OCI-LY7 (cell line): ENCODE measurements at regions not wholly inside any gene's neighbourhood (a gene's known extent, or its start where the extent isn't known, plus 50 kb on each side); places are given as distances from the start of the nearest gene placed in this dataset.

Experiments
- BruUV-seq: library from RNA; stranded (reverse); fragments of 400-500 nt; replicated peaks from 2 replicates; lab custom pipeline; 2021; lab: Mats Ljungman, UMichigan
- CTCF ChIA-PET: fragments of 300-600 bp; sonication (Branson Sonifier 250); formaldehyde crosslinking; loops from one replicate; lab custom pipeline; 2022; ENCODE audit warnings: antibody characterized with exemption; ENCODE audit not compliant: unreplicated experiment; lab: Charles Lee
- POLR2A ChIA-PET: fragments of 300-600 bp; sonication (Branson Sonifier 250); formaldehyde crosslinking; loops from one replicate; lab custom pipeline; 2022; ENCODE audit warnings: antibody characterized with exemption; lab: Charles Lee
- DNase-seq: peaks from one replicate; pipeline ENCODE4 v3.0.0-alpha.2; 2015; ENCODE audit warnings: low spot score
- H2AFZ ChIP-seq: fragments of 200-600 bp; sonication (generic), shearing (Covaris generic); 2 replicates; pipeline ENCODE4 v1.6.1; 2014; ENCODE audit warnings: mild to moderate bottlenecking, antibody characterized with exemption, low read length, moderate library complexity
- H3K27ac ChIP-seq: fragments of 200-600 bp; sonication (generic); 2 replicates; pipeline ENCODE4 v1.5.1; 2014; ENCODE audit warnings: mixed run types, low read depth, mild to moderate bottlenecking, moderate library complexity, low read length, inconsistent platforms; ENCODE audit not compliant: poor library complexity, severe bottlenecking
- H3K36me3 ChIP-seq: fragments of 200-600 bp; sonication (generic); 2 replicates; pipeline ENCODE4 v1.6.1; 2014; ENCODE audit warnings: mild to moderate bottlenecking, antibody characterized with exemption, low read length, moderate library complexity, mixed read lengths; ENCODE audit not compliant: insufficient read depth
- H3K4me1 ChIP-seq: fragments of 200-600 bp; sonication (generic); 2 replicates; pipeline ENCODE4 v1.5.1; 2014; ENCODE audit warnings: mild to moderate bottlenecking, low read length; ENCODE audit not compliant: insufficient read depth, poor library complexity, severe bottlenecking
- H3K4me2 ChIP-seq: fragments of 200-600 bp; sonication (generic); 2 replicates; pipeline ENCODE4 v1.6.1; 2014; ENCODE audit warnings: mild to moderate bottlenecking, low read length
- H3K4me3 ChIP-seq: fragments of 200-600 bp; sonication (generic); 2 replicates; pipeline ENCODE4 v1.5.1; 2014; ENCODE audit warnings: mild to moderate bottlenecking, low read depth, low read length; ENCODE audit not compliant: poor library complexity, severe bottlenecking
- H3K79me2 ChIP-seq: fragments of 200-600 bp; sonication (generic); 2 replicates; pipeline ENCODE4 v1.6.1; 2016; ENCODE audit warnings: low read depth, mild to moderate bottlenecking, low read length, moderate library complexity, mixed read lengths; ENCODE audit not compliant: insufficient read depth
- H3K9me2 ChIP-seq: fragments of 200-600 bp; sonication (generic); 2 replicates; pipeline ENCODE4 v1.6.1; 2016; ENCODE audit warnings: mild to moderate bottlenecking, low read length, mixed read lengths; ENCODE audit not compliant: insufficient read depth
- H3K9me3 ChIP-seq: fragments of 200-600 bp; sonication (generic); 2 replicates; pipeline ENCODE4 v1.6.1; 2014; ENCODE audit warnings: mild to moderate bottlenecking, mixed run types, low read length, mixed read lengths
- H4K20me1 ChIP-seq: fragments of 200-600 bp; sonication (generic); 2 replicates; pipeline ENCODE4 v1.6.1; 2014; ENCODE audit warnings: mild to moderate bottlenecking, antibody characterized with exemption, low read length, moderate library complexity, mixed read lengths; ENCODE audit not compliant: insufficient read depth
- EZH2phosphoT487 ChIP-seq: fragments of 200-600 bp; sonication (generic); IDR thresholded peaks from 2 replicates; pipeline ENCODE4 v1.6.1; 2018; ENCODE audit warnings: low read depth, borderline replicate concordance, mild to moderate bottlenecking, mixed run types, antibody characterized with exemption, low read length, moderate library complexity, mixed read lengths
- intact Hi-C: fragments of 100-400 bp; cut with micrococcal nuclease; formaldehyde crosslinking; loops from one replicate; pipeline ENCODE4 v1.10.0; 2022; ENCODE audit not compliant: unreplicated experiment
- TF ChIP-seq, protein P1 (sequence below): fragments of 200-600 bp; sonication (generic); conservative IDR thresholded peaks from 2 replicates; pipeline ENCODE4 v1.5.1; 2014; ENCODE audit warnings: mild to moderate bottlenecking, antibody characterized with exemption, low read length, moderate library complexity, mixed read lengths

DNA sequence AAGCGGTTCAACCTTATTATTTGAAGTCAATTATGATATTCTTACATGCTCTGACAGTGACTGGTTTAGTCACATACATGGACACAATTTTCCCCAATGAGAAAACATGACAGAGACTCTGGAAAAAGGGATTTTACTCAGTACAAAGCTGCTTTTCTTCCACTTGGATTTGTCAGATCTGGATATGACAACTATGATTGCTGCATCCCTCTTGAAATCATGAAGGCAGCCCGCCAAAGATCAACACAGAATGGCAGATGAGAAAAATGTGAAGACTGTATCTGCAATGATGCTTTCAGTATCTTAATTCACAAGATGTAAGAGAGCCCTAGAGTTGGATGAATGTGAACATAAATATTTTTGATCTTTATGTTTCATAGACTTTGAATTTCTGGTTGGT, 439.6 kb downstream of the CDH8 start:
- H3K36me3 ChIP-seq: no peaks in the 10 kb centered on the region
- intact Hi-C loops: no loop called here
- no peak for DNase-seq
- H3K4me2 ChIP-seq: no peak overlapping the region
- H3K4me3 ChIP-seq: no peak overlapping the region
- H3K9me2 ChIP-seq: no peaks in the 10 kb centered on the region
- ChIA-PET CTCF (no interaction called here), POLR2A (no interaction called here)
- H3K79me2 ChIP-seq: no peaks in the 10 kb centered on the region
- H3K27ac ChIP-seq: no peak overlapping the region
- no peak overlapping the region for H2AFZ ChIP-seq
- H4K20me1 ChIP-seq: no peaks in the 10 kb centered on the region
- no peak for TF ChIP-seq EZH2phosphoT487
- TF ChIP-seq, protein P1, sequence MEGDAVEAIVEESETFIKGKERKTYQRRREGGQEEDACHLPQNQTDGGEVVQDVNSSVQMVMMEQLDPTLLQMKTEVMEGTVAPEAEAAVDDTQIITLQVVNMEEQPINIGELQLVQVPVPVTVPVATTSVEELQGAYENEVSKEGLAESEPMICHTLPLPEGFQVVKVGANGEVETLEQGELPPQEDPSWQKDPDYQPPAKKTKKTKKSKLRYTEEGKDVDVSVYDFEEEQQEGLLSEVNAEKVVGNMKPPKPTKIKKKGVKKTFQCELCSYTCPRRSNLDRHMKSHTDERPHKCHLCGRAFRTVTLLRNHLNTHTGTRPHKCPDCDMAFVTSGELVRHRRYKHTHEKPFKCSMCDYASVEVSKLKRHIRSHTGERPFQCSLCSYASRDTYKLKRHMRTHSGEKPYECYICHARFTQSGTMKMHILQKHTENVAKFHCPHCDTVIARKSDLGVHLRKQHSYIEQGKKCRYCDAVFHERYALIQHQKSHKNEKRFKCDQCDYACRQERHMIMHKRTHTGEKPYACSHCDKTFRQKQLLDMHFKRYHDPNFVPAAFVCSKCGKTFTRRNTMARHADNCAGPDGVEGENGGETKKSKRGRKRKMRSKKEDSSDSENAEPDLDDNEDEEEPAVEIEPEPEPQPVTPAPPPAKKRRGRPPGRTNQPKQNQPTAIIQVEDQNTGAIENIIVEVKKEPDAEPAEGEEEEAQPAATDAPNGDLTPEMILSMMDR: no peak
- no peaks in the 10 kb centered on the region for H3K4me1 ChIP-seq
- BruUV-seq: no TSS peak
- no peaks in the 10 kb centered on the region for H3K9me3 ChIP-seq

DNA sequence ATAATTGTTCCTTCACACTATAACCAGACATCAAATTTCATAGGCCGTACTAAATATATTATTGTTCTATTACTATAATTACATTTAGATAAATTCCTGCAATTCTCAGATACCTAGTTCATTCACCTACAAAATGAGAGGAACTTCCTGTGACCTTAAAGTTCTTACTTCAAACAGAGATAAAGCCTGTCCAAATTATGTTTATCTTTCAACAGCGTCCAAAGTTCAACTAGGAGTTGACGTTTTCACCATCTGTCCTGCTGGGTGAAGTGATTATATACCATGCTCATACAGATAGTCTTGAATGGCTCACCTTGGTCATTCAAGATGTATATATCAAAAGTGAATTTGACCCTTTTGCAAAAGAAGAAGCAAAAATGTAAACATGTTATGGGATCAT, 440.6 kb downstream of the CDH8 start:
- no TSS peak for BruUV-seq
- CTCF ChIA-PET: no interaction called here
- no peaks in the 10 kb centered on the region for H3K9me3 ChIP-seq

DNA sequence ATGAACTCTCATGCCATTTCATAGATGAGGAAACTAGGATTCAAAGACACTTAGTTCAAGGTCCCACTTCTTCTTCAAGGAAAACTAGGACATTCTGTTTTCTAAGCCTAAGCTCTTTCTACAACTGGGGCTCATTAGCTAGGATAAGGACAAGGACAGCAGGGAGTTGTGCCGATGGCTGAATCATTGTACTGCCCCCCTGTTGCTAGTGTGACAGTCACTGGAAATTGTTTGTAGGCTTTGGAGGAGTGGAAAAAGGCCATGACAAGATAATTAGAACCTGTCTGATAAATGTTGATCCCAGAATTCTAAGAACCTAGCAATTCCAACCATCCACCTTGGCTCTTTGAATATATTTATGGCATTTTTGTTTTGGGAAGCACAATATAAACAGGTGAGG, 445.7 kb downstream of the CDH8 start:
- Histone ChIP-seq H4K20me1 (no peaks in the 10 kb centered on the region), H3K9me2 (no peaks in the 10 kb centered on the region), H3K27ac (no peak overlapping the region), H3K79me2 (no peaks in the 10 kb centered on the region), H3K4me2 (no peak overlapping the region), H3K4me3 (no peak overlapping the region), H3K4me1 (no peaks in the 10 kb centered on the region), H3K36me3 (no peaks in the 10 kb centered on the region), H2AFZ (no peak overlapping the region), H3K9me3 (no peaks in the 10 kb centered on the region)
- DNase-seq: no peak
- CTCF ChIA-PET: interaction anchor here (0.5 kb wide), 1 partner anchor 939 kb away, joined by 4 read pairs; no protein-coding TSS in a partner anchor
- no TSS peak for BruUV-seq
- TF ChIP-seq, protein P1: no peak
- no peak for TF ChIP-seq EZH2phosphoT487
- intact Hi-C loops: no loop called here
- POLR2A ChIA-PET: interaction anchor here (0.6 kb wide), 1 partner anchor 23 kb away, joined by 3 read pairs; no protein-coding TSS in a partner anchor

More for the DNA sequence above, 440.6 kb downstream of the CDH8 start:
- H3K9me2 ChIP-seq: no peaks in the 10 kb centered on the region
- H3K4me1 ChIP-seq: no peaks in the 10 kb centered on the region
- TF ChIP-seq EZH2phosphoT487: no peak
- TF ChIP-seq, protein P1: no peak
- no peaks in the 10 kb centered on the region for H4K20me1 ChIP-seq
- intact Hi-C loops: no loop called here
- no peak overlapping the region for H3K4me2 ChIP-seq
- H3K27ac ChIP-seq: no peak overlapping the region
- POLR2A ChIA-PET: no interaction called here
- H3K4me3 ChIP-seq: no peak overlapping the region
- H2AFZ ChIP-seq: no peak overlapping the region
- no peaks in the 10 kb centered on the region for H3K79me2 ChIP-seq
- no peaks in the 10 kb centered on the region for H3K36me3 ChIP-seq
- DNase-seq: no peak
